GM12878 (cell line): ENCODE measurements at regions not wholly inside any gene's neighbourhood (a gene's known extent, or its start where the extent isn't known, plus 50 kb on each side); places are given as distances from the start of the nearest gene placed in this dataset.

Experiments
- ATAC-seq: fragments of 200-7000 bp; cut with Tn5 transposase; 3 replicates; pipeline ENCODE4 v1.9.1; 2020; ENCODE audit warnings: mild to moderate bottlenecking, moderate library complexity
- BruUV-seq: library from RNA; stranded (reverse); fragments of 400-500 nt; replicated peaks from 2 replicates; lab custom pipeline; 2021; lab: Mats Ljungman, UMichigan
- CTCF ChIA-PET: fragments of 300-600 bp; sonication (Branson Sonifier 250); formaldehyde crosslinking; extraction: SDS; loops from one replicate; lab custom pipeline; 2021; ENCODE audit warnings: inconsistent platforms; lab: Yijun Ruan, JAX
- POLR2A ChIA-PET: fragments of 350-600 bp; formaldehyde crosslinking; extraction: SDS; loops from one replicate; lab custom pipeline; 2021; ENCODE audit warnings: inconsistent platforms; lab: Charles Lee
- RAD21 ChIA-PET: fragments of 300-600 bp; sonication (Branson Sonifier 250); formaldehyde crosslinking; loops from one replicate; lab custom pipeline; 2023; ENCODE audit warnings: antibody characterized with exemption; ENCODE audit not compliant: unreplicated experiment; lab: Charles Lee
- SMC1A ChIA-PET: fragments of 300-600 bp; sonication (Branson Sonifier 250); formaldehyde crosslinking; loops from one replicate; lab custom pipeline; 2023; ENCODE audit not compliant: unreplicated experiment, uncharacterized antibody; lab: Charles Lee
- DNase-seq: peaks from one replicate; pipeline ENCODE4 v3.0.0-alpha.2; 2011; ENCODE audit warnings: low read depth, low spot score
- FAIRE-seq: peaks from 3 replicates; lab custom pipeline; 2011; peaks lifted over from hg19 to GRCh38; lab: Jason Lieb, UNC
- H2AFZ ChIP-seq: 2 replicates; pipeline ENCODE4 v1.6.0; 2011; ENCODE audit warnings: low read depth, low read length, control low read depth; ENCODE audit not compliant: control insufficient read depth
- H3K27ac ChIP-seq: 2 replicates; pipeline ENCODE4 v1.5.1; 2011; ENCODE audit warnings: control low read depth; ENCODE audit not compliant: control insufficient read depth, insufficient read depth
- H3K27me3 ChIP-seq, 2 experiments: replicated peaks in 1 of 2; 2 replicates each; pipeline versions ENCODE4 v1.6.0 to v1.6.1; 2011; ENCODE audit warnings: low read length in 1 of 2; ENCODE audit not compliant: control insufficient read depth in 2 of 2, insufficient read depth in 2 of 2
- H3K36me3 ChIP-seq, 2 experiments: 2 replicates each; pipeline ENCODE4 v1.5.1; 2011; ENCODE audit warnings: low read length in 1 of 2; ENCODE audit not compliant: control insufficient read depth in 2 of 2, insufficient read depth in 2 of 2
- H3K4me1 ChIP-seq: 2 replicates; pipeline ENCODE4 v1.6.1; 2011; ENCODE audit warnings: mild to moderate bottlenecking, low read length, moderate library complexity, mixed read lengths; ENCODE audit not compliant: control insufficient read depth, insufficient read depth
- H3K4me2 ChIP-seq: 2 replicates; pipeline ENCODE4 v1.6.0; 2011; ENCODE audit warnings: control low read depth; ENCODE audit not compliant: control insufficient read depth, insufficient read depth
- H3K4me3 ChIP-seq: fragments of 200-600 bp; sonication (generic); 2 replicates; pipeline ENCODE4 v1.5.1; 2016
- H3K79me2 ChIP-seq: 2 replicates; pipeline ENCODE4 v1.6.0; 2011; ENCODE audit warnings: low read length; ENCODE audit not compliant: control insufficient read depth, insufficient read depth
- H3K9ac ChIP-seq: 2 replicates; pipeline ENCODE4 v1.8.0; 2011; ENCODE audit warnings: low read length, control low read depth, mixed read lengths; ENCODE audit not compliant: control insufficient read depth, insufficient read depth
- H3K9me3 ChIP-seq: replicated peaks from 3 replicates; pipeline ENCODE4 v1.5.1; 2011; ENCODE audit warnings: mild to moderate bottlenecking, low read length; ENCODE audit not compliant: control insufficient read depth, insufficient read depth
- H4K20me1 ChIP-seq: 2 replicates; pipeline ENCODE4 v1.6.0; 2011; ENCODE audit not compliant: control insufficient read depth, insufficient read depth
- CHD4 ChIP-seq: fragments of 200-600 bp; sonication (generic); IDR thresholded peaks from 2 replicates; pipeline ENCODE4 v1.6.1; 2016; ENCODE audit warnings: mild to moderate bottlenecking
- ETV6 ChIP-seq, 2 experiments: fragments of 450-650 bp in 1 of 2; IDR thresholded peaks in 1 of 2; conservative IDR thresholded peaks in 1 of 2; 2 replicates each; pipeline ENCODE4 v1.6.1; 2014; ENCODE audit warnings: antibody characterized with exemption in 1 of 2, borderline replicate concordance in 1 of 2, low read depth in 1 of 2, mild to moderate bottlenecking in 1 of 2, moderate library complexity in 1 of 2
- POLR2A ChIP-seq: IDR thresholded peaks from 2 replicates; pipeline ENCODE4 v1.6.1; 2011; ENCODE audit warnings: low read depth, mild to moderate bottlenecking, low read length
- RBBP5 ChIP-seq: fragments of 200-600 bp; sonication (generic); conservative IDR thresholded peaks from 2 replicates; pipeline ENCODE4 v1.6.1; 2016
- SREBF1 ChIP-seq: IDR thresholded peaks from 2 replicates; pipeline ENCODE4 v1.6.1; 2012; ENCODE audit warnings: mild to moderate bottlenecking, low read length
- TBL1XR1 ChIP-seq: IDR thresholded peaks from 2 replicates; pipeline ENCODE4 v1.6.1; 2012; ENCODE audit warnings: low read depth, low read length, improper control_type of control experiment
- WRNIP1 ChIP-seq: IDR thresholded peaks from 2 replicates; pipeline ENCODE4 v1.6.1; 2011; ENCODE audit warnings: low read depth, low read length, improper control_type of control experiment, borderline replicate concordance
- ZZZ3 ChIP-seq: IDR thresholded peaks from 2 replicates; pipeline ENCODE4 v1.6.1; 2011; ENCODE audit warnings: low read depth; ENCODE audit not compliant: control insufficient read depth, insufficient read length
- in situ Hi-C: fragments of 300-500 bp; cut with MboI; formaldehyde crosslinking; loops from 9 replicates; pipeline ENCODE4 v1.14.3; 2018; ENCODE audit warnings: mixed read lengths
- intact Hi-C: fragments of 100-400 bp; cut with micrococcal nuclease; formaldehyde crosslinking; loops from one replicate; pipeline ENCODE4 v1.14.2; 2022; ENCODE audit not compliant: unreplicated experiment
- TF ChIP-seq, protein P1 (sequence below): IDR thresholded peaks from 2 replicates; pipeline ENCODE4 v1.6.1; 2012; ENCODE audit warnings: mild to moderate bottlenecking, low read depth, low read length
- TF ChIP-seq, protein P2 (sequence below): IDR thresholded peaks from 2 replicates; pipeline ENCODE4 v1.6.1; 2012; ENCODE audit warnings: low read depth, low read length, improper control_type of control experiment
- TF ChIP-seq, protein P3 (sequence below): fragments of 450-650 bp; IDR thresholded peaks from 2 replicates; pipeline ENCODE4 v1.6.1; 2016; ENCODE audit warnings: mild to moderate bottlenecking
- TF ChIP-seq, protein P4 (sequence below): fragments of 450-650 bp; IDR thresholded peaks from 2 replicates; pipeline ENCODE4 v1.6.1; 2018; ENCODE audit warnings: mild to moderate bottlenecking, low read depth, moderate library complexity; ENCODE audit not compliant: partially characterized antibody

DNA sequence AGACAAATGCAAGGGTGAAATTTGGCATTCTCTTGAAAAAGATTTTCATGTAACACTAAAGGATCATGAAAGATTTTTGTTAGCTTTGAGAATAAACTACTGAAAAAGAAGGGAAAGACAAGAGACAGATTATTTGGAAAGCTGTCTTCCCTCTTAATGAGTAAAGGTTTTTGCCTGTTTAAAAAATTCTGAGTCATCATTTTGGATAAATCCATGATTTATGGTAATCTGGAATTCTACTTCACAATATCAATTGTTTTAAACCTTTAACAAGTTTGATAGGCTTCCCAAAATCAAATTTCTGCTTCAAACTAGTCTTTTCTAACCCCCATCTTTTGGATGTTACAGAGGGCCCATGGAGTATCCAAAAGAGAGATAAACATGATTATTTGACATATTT, 641.5 kb upstream of the EPHA6 start:
- RAD21 ChIA-PET: no interaction called here
- no peak for DNase-seq
- SMC1A ChIA-PET: no interaction called here
- H3K27ac ChIP-seq: no peak overlapping the region
- no peak overlapping the region for H3K4me3 ChIP-seq
- H3K9ac ChIP-seq: no peak overlapping the region
- BruUV-seq: no TSS peak
- no peak overlapping the region for H3K4me2 ChIP-seq
- no peak for FAIRE-seq
- no peaks in the 10 kb centered on the region for H3K27me3 ChIP-seq
- in situ Hi-C loops (no loop called here), intact Hi-C loops (no loop called here)
- no peaks in the 10 kb centered on the region for H3K79me2 ChIP-seq
- TF ChIP-seq ETV6 (conservative IDR thresholded peaks at IDR 0.05 in 1 of 2, IDR thresholded peaks at IDR 0.05 in 1 of 2; ENCODE audit: borderline replicate concordance in 1 of 2, low read depth in 1 of 2): no peak
- TF ChIP-seq, protein P1, sequence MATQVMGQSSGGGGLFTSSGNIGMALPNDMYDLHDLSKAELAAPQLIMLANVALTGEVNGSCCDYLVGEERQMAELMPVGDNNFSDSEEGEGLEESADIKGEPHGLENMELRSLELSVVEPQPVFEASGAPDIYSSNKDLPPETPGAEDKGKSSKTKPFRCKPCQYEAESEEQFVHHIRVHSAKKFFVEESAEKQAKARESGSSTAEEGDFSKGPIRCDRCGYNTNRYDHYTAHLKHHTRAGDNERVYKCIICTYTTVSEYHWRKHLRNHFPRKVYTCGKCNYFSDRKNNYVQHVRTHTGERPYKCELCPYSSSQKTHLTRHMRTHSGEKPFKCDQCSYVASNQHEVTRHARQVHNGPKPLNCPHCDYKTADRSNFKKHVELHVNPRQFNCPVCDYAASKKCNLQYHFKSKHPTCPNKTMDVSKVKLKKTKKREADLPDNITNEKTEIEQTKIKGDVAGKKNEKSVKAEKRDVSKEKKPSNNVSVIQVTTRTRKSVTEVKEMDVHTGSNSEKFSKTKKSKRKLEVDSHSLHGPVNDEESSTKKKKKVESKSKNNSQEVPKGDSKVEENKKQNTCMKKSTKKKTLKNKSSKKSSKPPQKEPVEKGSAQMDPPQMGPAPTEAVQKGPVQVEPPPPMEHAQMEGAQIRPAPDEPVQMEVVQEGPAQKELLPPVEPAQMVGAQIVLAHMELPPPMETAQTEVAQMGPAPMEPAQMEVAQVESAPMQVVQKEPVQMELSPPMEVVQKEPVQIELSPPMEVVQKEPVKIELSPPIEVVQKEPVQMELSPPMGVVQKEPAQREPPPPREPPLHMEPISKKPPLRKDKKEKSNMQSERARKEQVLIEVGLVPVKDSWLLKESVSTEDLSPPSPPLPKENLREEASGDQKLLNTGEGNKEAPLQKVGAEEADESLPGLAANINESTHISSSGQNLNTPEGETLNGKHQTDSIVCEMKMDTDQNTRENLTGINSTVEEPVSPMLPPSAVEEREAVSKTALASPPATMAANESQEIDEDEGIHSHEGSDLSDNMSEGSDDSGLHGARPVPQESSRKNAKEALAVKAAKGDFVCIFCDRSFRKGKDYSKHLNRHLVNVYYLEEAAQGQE: no peak
- TF ChIP-seq POLR2A: no peak
- no peak for TF ChIP-seq TBL1XR1
- TF ChIP-seq SREBF1: no peak
- TF ChIP-seq, protein P2, sequence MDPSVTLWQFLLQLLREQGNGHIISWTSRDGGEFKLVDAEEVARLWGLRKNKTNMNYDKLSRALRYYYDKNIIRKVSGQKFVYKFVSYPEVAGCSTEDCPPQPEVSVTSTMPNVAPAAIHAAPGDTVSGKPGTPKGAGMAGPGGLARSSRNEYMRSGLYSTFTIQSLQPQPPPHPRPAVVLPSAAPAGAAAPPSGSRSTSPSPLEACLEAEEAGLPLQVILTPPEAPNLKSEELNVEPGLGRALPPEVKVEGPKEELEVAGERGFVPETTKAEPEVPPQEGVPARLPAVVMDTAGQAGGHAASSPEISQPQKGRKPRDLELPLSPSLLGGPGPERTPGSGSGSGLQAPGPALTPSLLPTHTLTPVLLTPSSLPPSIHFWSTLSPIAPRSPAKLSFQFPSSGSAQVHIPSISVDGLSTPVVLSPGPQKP: no peak
- TF ChIP-seq, protein P3, sequence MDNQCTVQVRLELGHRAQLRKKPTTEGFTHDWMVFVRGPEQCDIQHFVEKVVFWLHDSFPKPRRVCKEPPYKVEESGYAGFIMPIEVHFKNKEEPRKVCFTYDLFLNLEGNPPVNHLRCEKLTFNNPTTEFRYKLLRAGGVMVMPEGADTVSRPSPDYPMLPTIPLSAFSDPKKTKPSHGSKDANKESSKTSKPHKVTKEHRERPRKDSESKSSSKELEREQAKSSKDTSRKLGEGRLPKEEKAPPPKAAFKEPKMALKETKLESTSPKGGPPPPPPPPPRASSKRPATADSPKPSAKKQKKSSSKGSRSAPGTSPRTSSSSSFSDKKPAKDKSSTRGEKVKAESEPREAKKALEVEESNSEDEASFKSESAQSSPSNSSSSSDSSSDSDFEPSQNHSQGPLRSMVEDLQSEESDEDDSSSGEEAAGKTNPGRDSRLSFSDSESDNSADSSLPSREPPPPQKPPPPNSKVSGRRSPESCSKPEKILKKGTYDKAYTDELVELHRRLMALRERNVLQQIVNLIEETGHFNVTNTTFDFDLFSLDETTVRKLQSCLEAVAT: no peak
- no peak for TF ChIP-seq WRNIP1
- TF ChIP-seq, protein P4, sequence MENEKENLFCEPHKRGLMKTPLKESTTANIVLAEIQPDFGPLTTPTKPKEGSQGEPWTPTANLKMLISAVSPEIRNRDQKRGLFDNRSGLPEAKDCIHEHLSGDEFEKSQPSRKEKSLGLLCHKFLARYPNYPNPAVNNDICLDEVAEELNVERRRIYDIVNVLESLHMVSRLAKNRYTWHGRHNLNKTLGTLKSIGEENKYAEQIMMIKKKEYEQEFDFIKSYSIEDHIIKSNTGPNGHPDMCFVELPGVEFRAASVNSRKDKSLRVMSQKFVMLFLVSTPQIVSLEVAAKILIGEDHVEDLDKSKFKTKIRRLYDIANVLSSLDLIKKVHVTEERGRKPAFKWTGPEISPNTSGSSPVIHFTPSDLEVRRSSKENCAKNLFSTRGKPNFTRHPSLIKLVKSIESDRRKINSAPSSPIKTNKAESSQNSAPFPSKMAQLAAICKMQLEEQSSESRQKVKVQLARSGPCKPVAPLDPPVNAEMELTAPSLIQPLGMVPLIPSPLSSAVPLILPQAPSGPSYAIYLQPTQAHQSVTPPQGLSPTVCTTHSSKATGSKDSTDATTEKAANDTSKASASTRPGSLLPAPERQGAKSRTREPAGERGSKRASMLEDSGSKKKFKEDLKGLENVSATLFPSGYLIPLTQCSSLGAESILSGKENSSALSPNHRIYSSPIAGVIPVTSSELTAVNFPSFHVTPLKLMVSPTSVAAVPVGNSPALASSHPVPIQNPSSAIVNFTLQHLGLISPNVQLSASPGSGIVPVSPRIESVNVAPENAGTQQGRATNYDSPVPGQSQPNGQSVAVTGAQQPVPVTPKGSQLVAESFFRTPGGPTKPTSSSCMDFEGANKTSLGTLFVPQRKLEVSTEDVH: no peak
- no peak for TF ChIP-seq RBBP5
- TF ChIP-seq CHD4: no peak
- TF ChIP-seq ZZZ3: no peak
- no peaks in the 10 kb centered on the region for H3K36me3 ChIP-seq
- no peaks in the 10 kb centered on the region for H4K20me1 ChIP-seq
- no peaks in the 10 kb centered on the region for H3K4me1 ChIP-seq
- CTCF ChIA-PET: no interaction called here
- H3K9me3 ChIP-seq: no peaks in the 10 kb centered on the region
- no peak overlapping the region for H2AFZ ChIP-seq
- POLR2A ChIA-PET: no interaction called here
- no peak for ATAC-seq
